Progenitor cell of endocrine pancreas (in vitro differentiated cells): ENCODE measurements at regions not wholly inside any gene's neighbourhood (a gene's known extent, or its start where the extent isn't known, plus 50 kb on each side); places are given as distances from the start of the nearest gene placed in this dataset.

Source experiments
- DNase-seq: peaks from one replicate; pipeline ENCODE4 v3.0.0; 2021; ENCODE audit warnings: low spot score; ENCODE audit not compliant: unreplicated experiment
- H3K27ac Mint-ChIP-seq: 2 replicates; pipeline ENCODE4 v1.8.0; 2021; ENCODE audit warnings: mild to moderate bottlenecking, moderate library complexity, mixed read lengths
- H3K27me3 Mint-ChIP-seq: 2 replicates; pipeline ENCODE4 v1.8.0; 2021; ENCODE audit warnings: mixed read lengths
- H3K36me3 Mint-ChIP-seq: 2 replicates; pipeline ENCODE4 v1.8.0; 2022; ENCODE audit warnings: mixed read lengths; ENCODE audit not compliant: insufficient read depth
- H3K4me1 Mint-ChIP-seq: 2 replicates; pipeline ENCODE4 v1.8.0; 2021; ENCODE audit warnings: low read depth, mixed read lengths
- H3K4me3 Mint-ChIP-seq: 2 replicates; pipeline ENCODE4 v1.8.0; 2021; ENCODE audit warnings: low read depth, mild to moderate bottlenecking, moderate library complexity, mixed read lengths
- H3K9me3 Mint-ChIP-seq: 2 replicates; pipeline ENCODE4 v1.8.0; 2021; ENCODE audit warnings: low read depth, mixed read lengths
- CTCF ChIP-seq: fragments of 200-600 bp; sonication (generic); IDR thresholded peaks from one replicate; pipeline ENCODE4 v1.5.0; 2021; ENCODE audit warnings: antibody characterized with exemption, mild to moderate bottlenecking; ENCODE audit not compliant: unreplicated experiment

DNA sequence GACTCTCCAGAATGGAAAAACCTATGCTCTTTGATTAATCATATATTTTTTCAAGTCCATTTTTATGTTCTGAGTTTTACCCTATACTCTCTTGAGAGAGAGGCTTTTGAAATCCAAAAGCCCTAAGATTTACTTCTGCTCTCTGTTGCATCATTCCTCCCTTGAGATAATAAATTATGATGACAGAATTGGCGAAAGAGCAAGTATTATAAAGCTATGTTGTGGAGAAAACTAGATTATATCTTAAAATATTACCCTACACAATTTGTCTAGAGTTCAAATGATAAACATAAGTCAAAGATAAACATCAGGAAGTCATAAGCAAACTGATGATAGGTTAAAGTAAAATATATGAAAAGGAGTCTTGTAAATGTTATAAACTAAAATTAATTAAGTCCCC lies 293.4 kb upstream of the MME start:
- TF ChIP-seq CTCF, result no peak
- Mint-ChIP-seq H3K9me3 (no peaks in the 10 kb centered on the region), H3K4me3 (no peak overlapping the region), H3K27ac (no peak overlapping the region), H3K36me3 (no peaks in the 10 kb centered on the region), H3K4me1 (no peaks in the 10 kb centered on the region), H3K27me3 (no peaks in the 10 kb centered on the region)
- no peak for DNase-seq

DNA sequence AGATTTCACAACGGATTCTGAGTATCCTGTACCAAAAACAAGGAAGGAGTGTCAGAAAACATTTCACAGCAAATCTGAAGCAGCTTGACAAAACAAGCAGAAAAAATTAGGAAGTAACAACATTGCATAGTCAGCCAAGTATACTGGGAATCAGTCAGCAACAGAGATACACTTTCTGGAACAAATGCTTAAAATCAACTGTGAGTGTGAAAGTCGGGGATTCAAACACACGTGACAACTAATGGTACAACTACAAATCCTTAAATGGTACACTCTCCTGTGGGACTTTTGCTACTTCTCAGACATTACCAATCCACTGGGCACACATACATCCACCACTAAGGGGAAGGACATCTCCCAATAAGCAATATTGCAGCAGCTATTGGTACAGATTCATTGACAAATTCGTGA lies 296.6 kb upstream of the MME start:
- no peak overlapping the region for H3K27ac Mint-ChIP-seq
- no peaks in the 10 kb centered on the region for H3K27me3 Mint-ChIP-seq
- H3K36me3 Mint-ChIP-seq, result no peaks in the 10 kb centered on the region
- H3K4me3 Mint-ChIP-seq, result no peak overlapping the region
- TF ChIP-seq CTCF, result no peak
- H3K9me3 Mint-ChIP-seq, result no peaks in the 10 kb centered on the region
- no peaks in the 10 kb centered on the region for H3K4me1 Mint-ChIP-seq
- DNase-seq, result no peak

- no peak overlapping the region for H3K27ac Mint-ChIP-seq
- no peaks in the 10 kb centered on the region for H3K27me3 Mint-ChIP-seq
- H3K36me3 Mint-ChIP-seq, result no peaks in the 10 kb centered on the region
- DNase-seq, result no peak
- no peak overlapping the region for H3K4me3 Mint-ChIP-seq
- no peaks in the 10 kb centered on the region for H3K4me1 Mint-ChIP-seq
- H3K9me3 Mint-ChIP-seq, result no peaks in the 10 kb centered on the region
- TF ChIP-seq CTCF, result no peak
These were observed 297.1 kb upstream of the MME start for GRCh38 chr3:154783061-154783460.

DNA sequence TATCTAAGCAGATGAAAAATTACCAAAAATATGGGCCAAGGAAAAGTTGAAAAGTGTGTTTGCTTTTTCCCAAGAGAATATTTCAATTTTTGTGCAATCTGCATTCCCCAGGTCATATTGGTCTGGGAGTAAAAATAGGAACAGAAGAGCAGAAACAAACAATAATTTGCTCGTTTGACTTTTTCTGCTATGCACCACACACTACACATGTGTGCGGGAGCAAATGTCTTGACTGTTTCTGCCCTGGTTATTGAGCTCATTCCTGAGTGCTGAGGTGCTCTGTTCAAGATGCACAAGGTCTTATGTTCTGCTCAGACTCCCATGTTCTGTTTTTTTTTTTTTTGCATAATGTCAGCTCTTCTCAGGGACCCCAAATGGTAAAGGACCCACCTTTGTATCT lies 298.0 kb upstream of the MME start:
- H3K4me1 Mint-ChIP-seq, result no peaks in the 10 kb centered on the region
- no peak for DNase-seq
- no peaks in the 10 kb centered on the region for H3K36me3 Mint-ChIP-seq
- no peaks in the 10 kb centered on the region for H3K27me3 Mint-ChIP-seq
- TF ChIP-seq CTCF, result no peak
- no peak overlapping the region for H3K4me3 Mint-ChIP-seq
- H3K9me3 Mint-ChIP-seq, result no peaks in the 10 kb centered on the region
- no peak overlapping the region for H3K27ac Mint-ChIP-seq

DNA sequence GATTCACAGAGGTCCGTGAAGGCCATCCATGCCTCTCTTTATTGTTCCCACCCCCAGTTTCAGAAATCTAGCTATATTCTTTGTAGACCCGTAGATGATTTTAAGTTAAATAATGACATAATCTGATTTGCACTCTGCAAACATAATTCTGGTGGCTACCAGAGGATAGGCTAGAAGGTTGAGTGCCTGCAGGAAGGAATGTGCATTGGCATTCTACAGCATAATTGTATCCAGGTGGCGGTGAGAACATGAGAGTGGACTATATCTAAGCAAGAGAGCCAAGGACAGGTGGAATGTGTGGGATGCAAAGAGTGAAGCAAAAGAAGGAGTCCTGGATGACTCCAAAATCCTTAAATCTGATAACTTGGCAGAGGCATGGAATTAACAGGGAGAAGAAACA lies 298.5 kb upstream of the MME start:
- Mint-ChIP-seq H3K4me3 (no peak overlapping the region), H3K9me3 (no peaks in the 10 kb centered on the region), H3K27me3 (no peaks in the 10 kb centered on the region), H3K36me3 (no peaks in the 10 kb centered on the region), H3K4me1 (no peaks in the 10 kb centered on the region), H3K27ac (no peak overlapping the region)
- no peak for TF ChIP-seq CTCF
- no peak for DNase-seq

- no peak for TF ChIP-seq CTCF
- no peaks in the 10 kb centered on the region for H3K4me1 Mint-ChIP-seq
- no peak overlapping the region for H3K4me3 Mint-ChIP-seq
- no peaks in the 10 kb centered on the region for H3K36me3 Mint-ChIP-seq
- no peaks in the 10 kb centered on the region for H3K9me3 Mint-ChIP-seq
- H3K27me3 Mint-ChIP-seq, result no peaks in the 10 kb centered on the region
- no peak for DNase-seq
- no peak overlapping the region for H3K27ac Mint-ChIP-seq
These were observed 299.9 kb upstream of the MME start for GRCh38 chr3:154780263-154780662.
